ENCODE measurements at regions not wholly inside any gene's neighbourhood (a gene's known extent, or its start where the extent isn't known, plus 50 kb on each side); places are given as distances from the start of the nearest gene placed in this dataset.
"Not testable (repeated sequence)": the region's sequence is repeated elsewhere in the genome, so short reads cannot be mapped to it uniquely, and the experiment has no call there.

GRCh38 chr3:110697961-110698360 lies 373.7 kb upstream of the NECTIN3 start:
- TF ChIP-seq POLR2A (IDR thresholded peaks at IDR 0.05): no peak
- TF ChIP-seq CTCF (IDR thresholded peaks at IDR 0.05): no peak
- no peak for TF ChIP-seq POLR2AphosphoS5 (IDR thresholded peaks at IDR 0.05)
- WGBS: 66% methylated on average over 4 of the region's 4 CpGs

GRCh38 chr3:110704332-110704731 lies 367.3 kb upstream of the NECTIN3 start:
- H3K4me1 ChIP-seq (replicated peaks); H3K4me3 ChIP-seq; H3K36me3 ChIP-seq; H3K9me3 ChIP-seq; H3K27me3 ChIP-seq (replicated peaks; ENCODE audit: insufficient read depth); intact Hi-C loops (cut with DNase I); DNase-seq (ENCODE audit: low spot score); H3K27ac ChIP-seq: not testable (repeated sequence)

More at GRCh38 chr3:110697961-110698360, 373.7 kb upstream of the NECTIN3 start:
- Histone ChIP-seq H3K9me3 (no peaks in the 10 kb centered on the region), H3K27ac (no peak overlapping the region), H3K4me1 (replicated peaks) (no peaks in the 10 kb centered on the region), H3K27me3 (replicated peaks; ENCODE audit: insufficient read depth) (no peaks in the 10 kb centered on the region), H3K4me3 (no peak overlapping the region), H3K36me3 (no peaks in the 10 kb centered on the region)
- intact Hi-C loops (cut with DNase I): no loop called here
- no peak for DNase-seq (ENCODE audit: low spot score)

DNA sequence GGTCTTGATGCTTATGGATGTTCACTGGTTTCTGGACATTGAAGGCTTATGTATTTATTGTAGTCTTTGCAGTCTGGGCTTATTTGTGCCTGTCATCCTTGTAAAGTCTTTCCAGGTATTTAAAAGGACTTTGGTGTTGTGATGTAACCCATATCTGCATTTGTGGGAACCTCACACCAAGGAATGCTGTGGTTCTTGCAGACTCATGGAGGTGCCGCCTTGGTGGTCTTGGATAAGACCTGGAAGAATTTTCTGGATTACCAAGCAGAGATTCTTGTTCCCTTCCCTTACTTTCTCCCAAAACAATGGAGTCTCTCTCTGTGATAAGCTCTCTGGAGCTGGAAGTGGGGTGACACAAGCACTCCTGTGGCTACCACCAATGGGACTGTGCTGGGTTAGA lies 363.5 kb upstream of the NECTIN3 start:
- intact Hi-C loops (cut with DNase I): no loop called here
- WGBS: 100% methylated on average over 1 of the region's 1 CpG
- no peak for TF ChIP-seq CTCF (IDR thresholded peaks at IDR 0.05)
- TF ChIP-seq POLR2AphosphoS5 (IDR thresholded peaks at IDR 0.05): no peak
- TF ChIP-seq POLR2A (IDR thresholded peaks at IDR 0.05): no peak
- Histone ChIP-seq H3K4me3 (no peak overlapping the region), H3K27me3 (replicated peaks; ENCODE audit: insufficient read depth) (no peaks in the 10 kb centered on the region), H3K27ac (no peak overlapping the region), H3K36me3 (no peaks in the 10 kb centered on the region), H3K4me1 (replicated peaks) (no peaks in the 10 kb centered on the region), H3K9me3 (no peaks in the 10 kb centered on the region)
- DNase-seq (ENCODE audit: low spot score): no peak

GRCh38 chr3:110710156-110710555 lies 361.5 kb upstream of the NECTIN3 start:
- no peak for DNase-seq (ENCODE audit: low spot score)
- Histone ChIP-seq H3K4me3 (no peak overlapping the region), H3K4me1 (replicated peaks) (no peaks in the 10 kb centered on the region), H3K27me3 (replicated peaks; ENCODE audit: insufficient read depth) (no peaks in the 10 kb centered on the region), H3K9me3 (no peaks in the 10 kb centered on the region), H3K36me3 (no peaks in the 10 kb centered on the region), H3K27ac (no peak overlapping the region)
- TF ChIP-seq CTCF (IDR thresholded peaks at IDR 0.05) (no peak), POLR2A (IDR thresholded peaks at IDR 0.05) (no peak), POLR2AphosphoS5 (IDR thresholded peaks at IDR 0.05) (no peak)
- intact Hi-C loops (cut with DNase I): no loop called here
- 89% methylated on average over 7 of the region's 7 CpGs for WGBS

DNA sequence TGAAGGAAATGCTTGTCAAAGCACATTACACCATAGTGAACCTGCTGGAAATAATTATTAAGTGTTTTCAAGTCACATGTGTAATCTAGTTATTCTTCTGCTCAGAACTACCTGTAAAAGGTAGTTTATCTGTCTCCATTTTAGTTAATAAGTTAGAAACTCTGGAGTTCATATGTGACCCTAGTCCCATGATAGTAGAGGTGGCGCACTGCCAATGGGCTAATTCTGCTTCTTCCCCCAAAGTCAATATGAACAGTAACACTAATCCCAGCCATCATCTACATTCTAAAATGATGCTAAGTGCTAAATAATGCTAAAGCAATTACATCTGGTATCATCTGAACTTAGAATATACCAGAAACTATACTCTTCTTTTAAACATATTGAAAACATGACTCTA lies 361.0 kb upstream of the NECTIN3 start:
- H3K27me3 ChIP-seq (replicated peaks; ENCODE audit: insufficient read depth): no peaks in the 10 kb centered on the region
- no peaks in the 10 kb centered on the region for H3K36me3 ChIP-seq
- H3K4me3 ChIP-seq: no peak overlapping the region
- no peaks in the 10 kb centered on the region for H3K4me1 ChIP-seq (replicated peaks)
- no peak overlapping the region for H3K27ac ChIP-seq
- H3K9me3 ChIP-seq: no peaks in the 10 kb centered on the region
- DNase-seq (ENCODE audit: low spot score): no peak
- TF ChIP-seq POLR2A (IDR thresholded peaks at IDR 0.05) (no peak), CTCF (IDR thresholded peaks at IDR 0.05) (no peak), POLR2AphosphoS5 (IDR thresholded peaks at IDR 0.05) (no peak)
- 96% methylated on average over 1 of the region's 1 CpG for WGBS
- intact Hi-C loops (cut with DNase I): no loop called here

Data from prostate gland (tissue), 2 donors.